CD4-positive, alpha-beta T cell (primary cell): ENCODE measurements at regions not wholly inside any gene's neighbourhood (a gene's known extent, or its start where the extent isn't known, plus 50 kb on each side); places are given as distances from the start of the nearest gene placed in this dataset.

Experiments used
- ATAC-seq: fragments of 200-7000 bp; cut with Tn5 transposase; one replicate; pipeline ENCODE4 v1.10.0; 2022; ENCODE audit warnings: mild to moderate bottlenecking; ENCODE audit not compliant: poor library complexity
- CTCF ChIA-PET: fragments of 350-600 bp; sonication (Branson Sonifier 250); formaldehyde crosslinking; loops from one replicate; lab custom pipeline; 2021; ENCODE audit warnings: antibody characterized with exemption, inconsistent platforms; lab: Charles Lee
- POLR2A ChIA-PET: fragments of 350-600 bp; sonication (Branson Sonifier 250); formaldehyde crosslinking; loops from one replicate; lab custom pipeline; 2021; ENCODE audit warnings: antibody characterized with exemption, inconsistent platforms; lab: Charles Lee
- DNase-seq, 14 experiments: peaks; one replicate each; pipeline ENCODE4 v3.0.0-alpha.2; 2013 to 2020; ENCODE audit warnings: mixed read lengths in 2 of 14
- H3K27ac ChIP-seq, 2 donors: one replicate each; pipeline versions ENCODE4 v1.5.1 to v1.7.0; 2013; ENCODE audit warnings: low read length in 2 of 2, low read depth in 1 of 2, mild to moderate bottlenecking in 1 of 2
- H3K27me3 ChIP-seq, 2 experiments: 1 replicate in 1 of 2; 2 replicates in 1 of 2; pipeline versions ENCODE4 v1.6.1 to v1.7.0; 2013; ENCODE audit warnings: low read length in 2 of 2, control low read depth in 1 of 2, mild to moderate bottlenecking in 1 of 2, moderate library complexity in 1 of 2; ENCODE audit not compliant: insufficient read depth in 2 of 2, control insufficient read depth in 1 of 2
- H3K36me3 ChIP-seq: one replicate; pipeline ENCODE4 v1.6.1; 2013; ENCODE audit warnings: low read length, control low read depth; ENCODE audit not compliant: insufficient read depth
- H3K4me1 ChIP-seq: one replicate; pipeline ENCODE4 v1.6.1; 2013; ENCODE audit warnings: low read length, control low read depth; ENCODE audit not compliant: insufficient read depth
- H3K4me3 ChIP-seq: one replicate; pipeline ENCODE4 v1.5.1; 2013; ENCODE audit warnings: mild to moderate bottlenecking, low read length, moderate library complexity
- H3K9me3 ChIP-seq, 2 experiments: 1 replicate in 1 of 2; 2 replicates in 1 of 2; pipeline versions ENCODE4 v1.6.1 to v1.7.0; 2013; ENCODE audit warnings: low read length in 2 of 2, mild to moderate bottlenecking in 2 of 2, control low read depth in 1 of 2, moderate library complexity in 1 of 2; ENCODE audit not compliant: control insufficient read depth in 1 of 2, insufficient read depth in 1 of 2
- H3K27ac Mint-ChIP-seq: one replicate; pipeline ENCODE4 v1.8.0; 2020; ENCODE audit warnings: mixed read lengths
- H3K27me3 Mint-ChIP-seq: one replicate; pipeline ENCODE4 v1.8.0; 2021; ENCODE audit warnings: mixed read lengths
- H3K36me3 Mint-ChIP-seq: one replicate; pipeline ENCODE4 v1.8.0; 2021; ENCODE audit warnings: low read depth, mixed read lengths
- H3K4me1 Mint-ChIP-seq: one replicate; pipeline ENCODE4 v1.8.0; 2021; ENCODE audit warnings: low read depth, mixed read lengths
- H3K4me3 Mint-ChIP-seq: one replicate; pipeline ENCODE4 v1.8.0; 2020; ENCODE audit warnings: mild to moderate bottlenecking, mixed read lengths
- H3K9me3 Mint-ChIP-seq: one replicate; pipeline ENCODE4 v1.8.0; 2020; ENCODE audit warnings: mixed read lengths
- CTCF ChIP-seq: fragments of 200-600 bp; IDR thresholded peaks from one replicate; pipeline ENCODE4 v1.8.0; 2022; ENCODE audit warnings: antibody characterized with exemption, mild to moderate bottlenecking
- intact Hi-C, 2 experiments: fragments of 100-400 bp; cut with DNase I in 1 of 2; cut with micrococcal nuclease in 1 of 2; formaldehyde crosslinking; loops; one replicate each; pipeline versions ENCODE4 v1.15.1 to v1.9.0; 2023 to 2025; cut with DNase I, micrococcal nuclease

GRCh38 chr2:156756516-156756915 is 320.3 kb downstream of the GPD2 start:
- Mint-ChIP-seq H3K27ac (no peak overlapping the region), H3K4me1 (no peaks in the 10 kb centered on the region), H3K36me3 (no peaks in the 10 kb centered on the region), H3K9me3 (no peaks in the 10 kb centered on the region), H3K27me3 (peaks cover 5% of the 10 kb centered on the region), H3K4me3 (no peak overlapping the region)
- no peak overlapping the region for H3K4me3 ChIP-seq
- no peak overlapping the region for H3K27ac ChIP-seq
- intact Hi-C loops, result no loop called here
- ChIA-PET POLR2A (no interaction called here), CTCF (no interaction called here)
- no peaks in the 10 kb centered on the region for H3K4me1 ChIP-seq
- no peak for DNase-seq
- no peaks in the 10 kb centered on the region for H3K36me3 ChIP-seq
- no peaks in the 10 kb centered on the region for H3K9me3 ChIP-seq
- H3K27me3 ChIP-seq, result no peaks in the 10 kb centered on the region
- no peak for ATAC-seq
- TF ChIP-seq CTCF, result no peak

- ATAC-seq, result no peak
- H3K4me1 ChIP-seq, result no peaks in the 10 kb centered on the region
- no peak overlapping the region for H3K27ac ChIP-seq
- H3K9me3 Mint-ChIP-seq, result no peaks in the 10 kb centered on the region
- intact Hi-C loops, result no loop called here
- H3K4me1 Mint-ChIP-seq, result no peaks in the 10 kb centered on the region
- CTCF ChIA-PET, result no interaction called here
- H3K27ac Mint-ChIP-seq, result no peak overlapping the region
- H3K27me3 ChIP-seq, result no peaks in the 10 kb centered on the region
- H3K36me3 Mint-ChIP-seq, result no peaks in the 10 kb centered on the region
- H3K36me3 ChIP-seq, result no peaks in the 10 kb centered on the region
- H3K9me3 ChIP-seq, result no peaks in the 10 kb centered on the region
- H3K4me3 ChIP-seq, result no peak overlapping the region
- no peak for TF ChIP-seq CTCF
- POLR2A ChIA-PET, result no interaction called here
- DNase-seq, result no peak
- H3K4me3 Mint-ChIP-seq, result no peak overlapping the region
- peaks cover 5% of the 10 kb centered on the region for H3K27me3 Mint-ChIP-seq
Observed at GRCh38 chr2:156763174-156763573, 327.0 kb downstream of the GPD2 start.

DNA sequence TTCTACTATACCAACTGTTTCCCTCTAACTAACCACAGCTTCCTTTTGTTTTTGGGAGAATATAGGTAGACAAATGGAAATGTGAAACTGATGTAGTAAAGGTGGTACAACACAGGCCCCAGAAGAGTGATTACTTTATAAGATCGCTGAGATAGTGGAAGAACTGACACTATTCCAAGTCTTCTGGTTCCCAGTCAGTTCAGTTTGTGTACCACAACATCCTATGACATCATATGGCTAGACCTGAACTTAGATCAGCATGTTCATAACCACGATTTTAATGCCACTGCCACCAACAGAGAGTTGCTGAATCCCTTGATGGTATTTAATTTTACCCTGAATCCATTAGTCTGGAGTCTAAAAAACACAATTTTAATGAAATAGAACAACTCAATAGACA is 328.9 kb downstream of the GPD2 start:
- Mint-ChIP-seq H3K4me3 (no peak overlapping the region), H3K4me1 (no peaks in the 10 kb centered on the region), H3K27ac (no peak overlapping the region), H3K9me3 (peaks cover 3% of the 10 kb centered on the region), H3K27me3 (peaks cover 5% of the 10 kb centered on the region), H3K36me3 (no peaks in the 10 kb centered on the region)
- intact Hi-C loops, result no loop called here
- TF ChIP-seq CTCF, result no peak
- H3K4me3 ChIP-seq, result no peak overlapping the region
- ATAC-seq, result no peak
- POLR2A ChIA-PET, result no interaction called here
- CTCF ChIA-PET, result no interaction called here
- no peaks in the 10 kb centered on the region for H3K36me3 ChIP-seq
- no peaks in the 10 kb centered on the region for H3K4me1 ChIP-seq
- peaks cover 0 to 8% of the 10 kb centered on the region in 2 experiments for H3K9me3 ChIP-seq
- H3K27me3 ChIP-seq, result no peaks in the 10 kb centered on the region
- no peak for DNase-seq
- no peak overlapping the region for H3K27ac ChIP-seq
